ENCODE measurements at regions not wholly inside any gene's neighbourhood (a gene's known extent, or its start where the extent isn't known, plus 50 kb on each side); places are given as distances from the start of the nearest gene placed in this dataset.

GRCh38 chr10:33483816-33484190, 149.3 kb upstream of the NRP1 start:
- WGBS (ENCODE audit: insufficient coverage), result 100% methylated on average over 3 of the region's 3 CpGs
- intact Hi-C loops (cut with micrococcal nuclease), result no loop called here
- ATAC-seq (ENCODE audit: low read depth) (no peak), DNase-seq (no peak)
- no peaks in the 10 kb centered on the region for H3K79me2 ChIP-seq (ENCODE audit: control insufficient read depth, insufficient read depth, low read length)
- H2AFZ ChIP-seq (ENCODE audit: insufficient read depth, low read depth, low read length, poor library complexity, severe bottlenecking), result no peak overlapping the region
- H4K20me1 ChIP-seq (ENCODE audit: control insufficient read depth, insufficient read depth, low read length, poor library complexity, severe bottlenecking), result no peaks in the 10 kb centered on the region
- Mint-ChIP-seq H3K4me1 (peaks cover 3% of the 10 kb centered on the region), H3K27ac (no peak overlapping the region), H3K4me3 (no peak overlapping the region), H3K27me3 (no peaks in the 10 kb centered on the region), H3K9me3 (ENCODE audit: insufficient read depth) (no peaks in the 10 kb centered on the region)
- H3K4me3 ChIP-seq (ENCODE audit: control extremely low read depth in 1 of 5, extremely low read depth in 1 of 5, insufficient read depth in 1 of 5, low read depth in 2 of 5, low read length in 4 of 5), result no peak overlapping the region
- CTCF ChIA-PET, result no interaction called here
- H3K4me2 ChIP-seq (replicated peaks; ENCODE audit: low read depth, low read length, poor library complexity, severe bottlenecking), result no peak overlapping the region
- H3K27me3 ChIP-seq (replicated peaks in 1 of 4; ENCODE audit: control extremely low read depth in 1 of 4, control insufficient read depth in 3 of 4, insufficient read depth in 4 of 4, low read length in 3 of 4), result no peaks in the 10 kb centered on the region
- H3K27ac ChIP-seq (ENCODE audit: low read length in 2 of 2), result no peak overlapping the region
- no peaks in the 10 kb centered on the region for H3K36me3 ChIP-seq (replicated peaks in 1 of 2; ENCODE audit: control extremely low read depth in 1 of 2, control insufficient read depth in 1 of 2, extremely low read depth in 1 of 2, insufficient read depth in 2 of 2, low read length in 1 of 2)
- H3K9ac ChIP-seq (ENCODE audit: low read length), result no peak overlapping the region
- peaks cover 0 to 3% (median 0%) of the 10 kb centered on the region in 3 donors for H3K9me3 ChIP-seq (ENCODE audit: control extremely low read depth in 1 of 3, control insufficient read depth in 2 of 3, insufficient read depth in 1 of 3, low read length in 2 of 3)
- TF ChIP-seq, protein P1, sequence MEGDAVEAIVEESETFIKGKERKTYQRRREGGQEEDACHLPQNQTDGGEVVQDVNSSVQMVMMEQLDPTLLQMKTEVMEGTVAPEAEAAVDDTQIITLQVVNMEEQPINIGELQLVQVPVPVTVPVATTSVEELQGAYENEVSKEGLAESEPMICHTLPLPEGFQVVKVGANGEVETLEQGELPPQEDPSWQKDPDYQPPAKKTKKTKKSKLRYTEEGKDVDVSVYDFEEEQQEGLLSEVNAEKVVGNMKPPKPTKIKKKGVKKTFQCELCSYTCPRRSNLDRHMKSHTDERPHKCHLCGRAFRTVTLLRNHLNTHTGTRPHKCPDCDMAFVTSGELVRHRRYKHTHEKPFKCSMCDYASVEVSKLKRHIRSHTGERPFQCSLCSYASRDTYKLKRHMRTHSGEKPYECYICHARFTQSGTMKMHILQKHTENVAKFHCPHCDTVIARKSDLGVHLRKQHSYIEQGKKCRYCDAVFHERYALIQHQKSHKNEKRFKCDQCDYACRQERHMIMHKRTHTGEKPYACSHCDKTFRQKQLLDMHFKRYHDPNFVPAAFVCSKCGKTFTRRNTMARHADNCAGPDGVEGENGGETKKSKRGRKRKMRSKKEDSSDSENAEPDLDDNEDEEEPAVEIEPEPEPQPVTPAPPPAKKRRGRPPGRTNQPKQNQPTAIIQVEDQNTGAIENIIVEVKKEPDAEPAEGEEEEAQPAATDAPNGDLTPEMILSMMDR (IDR thresholded peaks at IDR 0.05), result no peak
- TF ChIP-seq EZH2 (IDR thresholded peaks at IDR 0.05; ENCODE audit: borderline replicate concordance, insufficient read depth, low read depth, low read length, poor library complexity, severe bottlenecking), result no peak
- no peaks in the 10 kb centered on the region for H3K4me1 ChIP-seq (ENCODE audit: control insufficient read depth in 2 of 2, insufficient read depth in 2 of 2, low read length in 2 of 2)
- POLR2A ChIA-PET, result no interaction called here

DNA sequence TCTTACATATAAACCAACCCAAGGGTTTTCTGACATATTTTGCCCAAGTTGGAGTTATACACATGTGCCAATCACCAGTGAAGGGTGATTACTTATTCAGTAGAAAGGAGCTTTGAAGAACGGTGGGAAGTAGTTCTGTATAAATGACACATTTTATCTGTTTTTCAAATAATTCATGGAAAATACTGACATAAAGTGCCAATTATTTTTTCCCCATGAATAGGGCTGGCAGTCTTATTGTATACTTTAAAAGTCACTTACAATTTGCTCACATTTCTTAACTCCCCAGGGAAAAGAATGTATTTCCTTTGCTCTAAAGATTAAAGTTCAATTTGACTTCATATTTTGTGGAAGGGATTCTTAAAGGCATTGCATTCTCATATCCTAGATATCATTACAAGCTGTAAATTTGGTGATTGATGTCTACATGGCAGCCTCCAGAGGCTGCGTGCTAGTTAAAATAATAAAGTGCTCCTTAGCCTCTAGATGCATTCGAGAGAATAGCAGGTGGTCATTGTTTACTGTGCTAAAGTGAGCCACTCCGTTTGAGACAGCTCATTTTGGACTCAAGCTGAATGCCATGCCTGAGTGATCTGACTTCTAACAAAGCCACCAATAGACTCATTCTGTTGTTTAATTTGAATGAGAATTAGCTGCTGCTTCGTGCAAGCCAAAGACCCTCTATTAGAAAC, 148.8 kb upstream of the NRP1 start:
- H3K4me3 ChIP-seq (ENCODE audit: control extremely low read depth in 1 of 5, extremely low read depth in 1 of 5, insufficient read depth in 1 of 5, low read depth in 2 of 5, low read length in 4 of 5), result no peak overlapping the region
- H4K20me1 ChIP-seq (ENCODE audit: control insufficient read depth, insufficient read depth, low read length, poor library complexity, severe bottlenecking), result no peaks in the 10 kb centered on the region
- CTCF ChIA-PET, result no interaction called here
- H3K27me3 Mint-ChIP-seq, result no peaks in the 10 kb centered on the region
- POLR2A ChIA-PET, result no interaction called here
- H3K79me2 ChIP-seq (ENCODE audit: control insufficient read depth, insufficient read depth, low read length), result no peaks in the 10 kb centered on the region
- ATAC-seq (ENCODE audit: low read depth) (no peak), DNase-seq (no peak)
- no peak overlapping the region for H2AFZ ChIP-seq (ENCODE audit: insufficient read depth, low read depth, low read length, poor library complexity, severe bottlenecking)
- no CpG with 5 or more reads among the region's 5 CpGs for WGBS (ENCODE audit: insufficient coverage)
- TF ChIP-seq, protein P1 (IDR thresholded peaks at IDR 0.05), result no peak
- no peak for TF ChIP-seq EZH2 (IDR thresholded peaks at IDR 0.05; ENCODE audit: borderline replicate concordance, insufficient read depth, low read depth, low read length, poor library complexity, severe bottlenecking)
- peaks cover 0 to 3% (median 0%) of the 10 kb centered on the region in 3 donors for H3K9me3 ChIP-seq (ENCODE audit: control extremely low read depth in 1 of 3, control insufficient read depth in 2 of 3, insufficient read depth in 1 of 3, low read length in 2 of 3)
- intact Hi-C loops (cut with micrococcal nuclease), result no loop called here
- H3K27ac Mint-ChIP-seq, result no peak overlapping the region
- no peaks in the 10 kb centered on the region for H3K27me3 ChIP-seq (replicated peaks in 1 of 4; ENCODE audit: control extremely low read depth in 1 of 4, control insufficient read depth in 3 of 4, insufficient read depth in 4 of 4, low read length in 3 of 4)
- H3K4me3 Mint-ChIP-seq, result no peak overlapping the region
- H3K27ac ChIP-seq (ENCODE audit: low read length in 2 of 2), result no peak overlapping the region
- H3K9ac ChIP-seq (ENCODE audit: low read length), result no peak overlapping the region
- H3K4me1 ChIP-seq (ENCODE audit: control insufficient read depth in 2 of 2, insufficient read depth in 2 of 2, low read length in 2 of 2), result no peaks in the 10 kb centered on the region
- no peak overlapping the region for H3K4me2 ChIP-seq (replicated peaks; ENCODE audit: low read depth, low read length, poor library complexity, severe bottlenecking)
- H3K9me3 Mint-ChIP-seq (ENCODE audit: insufficient read depth), result no peaks in the 10 kb centered on the region
- peaks cover 3% of the 10 kb centered on the region for H3K4me1 Mint-ChIP-seq
- H3K36me3 ChIP-seq (replicated peaks in 1 of 2; ENCODE audit: control extremely low read depth in 1 of 2, control insufficient read depth in 1 of 2, extremely low read depth in 1 of 2, insufficient read depth in 2 of 2, low read length in 1 of 2), result no peaks in the 10 kb centered on the region

Data from B cell (primary cell).